Neural progenitor cell (in vitro differentiated cells): ENCODE measurements at regions not wholly inside any gene's neighbourhood (a gene's known extent, or its start where the extent isn't known, plus 50 kb on each side); places are given as distances from the start of the nearest gene placed in this dataset.
A peak's percentile ranks its signal among the peaks of the same experiment; 100 is the strongest.
"Not testable (repeated sequence)": the region's sequence is repeated elsewhere in the genome, so short reads cannot be mapped to it uniquely, and the experiment has no call there.

Source experiments
- DNase-seq: peaks from one replicate; pipeline ENCODE4 v3.0.0-alpha.2; 2016; ENCODE audit warnings: low spot score
- H2AFZ ChIP-seq: fragments of 200-600 bp; sonication (generic); replicated peaks from 2 replicates; pipeline ENCODE4 v1.6.1; 2016; ENCODE audit warnings: antibody characterized with exemption
- H3F3A ChIP-seq: fragments of 200-600 bp; sonication (generic); 2 replicates; pipeline ENCODE4 v1.6.1; 2016; ENCODE audit warnings: antibody characterized with exemption, low read depth
- H3K27ac ChIP-seq: fragments of 200-600 bp; sonication (generic); 2 replicates; pipeline ENCODE4 v1.5.1; 2016; ENCODE audit warnings: mild to moderate bottlenecking
- H3K27me3 ChIP-seq: fragments of 200-600 bp; sonication (generic); 2 replicates; pipeline ENCODE4 v1.6.1; 2016; ENCODE audit warnings: mild to moderate bottlenecking, moderate library complexity
- H3K36me3 ChIP-seq: fragments of 200-600 bp; sonication (generic); 2 replicates; pipeline ENCODE4 v1.5.1; 2016
- H3K4me1 ChIP-seq: fragments of 200-600 bp; sonication (generic); 2 replicates; pipeline ENCODE4 v1.6.1; 2016; ENCODE audit warnings: mixed run types
- H3K4me2 ChIP-seq: fragments of 200-600 bp; sonication (generic); 2 replicates; pipeline ENCODE4 v1.6.1; 2016
- H3K4me3 ChIP-seq: fragments of 200-600 bp; sonication (generic); 2 replicates; pipeline ENCODE4 v1.5.1; 2016
- H3K79me2 ChIP-seq: fragments of 200-600 bp; sonication (generic); 2 replicates; pipeline ENCODE4 v1.6.1; 2016; ENCODE audit warnings: low read depth
- H3K9ac ChIP-seq: fragments of 200-600 bp; sonication (generic); 2 replicates; pipeline ENCODE4 v1.6.1; 2016
- H3K9me3 ChIP-seq: fragments of 200-600 bp; sonication (generic); 2 replicates; pipeline ENCODE4 v1.5.1; 2016; ENCODE audit warnings: low read depth
- H4K20me1 ChIP-seq: fragments of 200-600 bp; sonication (generic); 2 replicates; pipeline ENCODE4 v1.6.1; 2016; ENCODE audit warnings: low read depth
- H3K27ac Mint-ChIP-seq: 3 replicates; pipeline ENCODE4 v1.8.0; 2021; ENCODE audit warnings: mixed read lengths
- H3K27me3 Mint-ChIP-seq: 2 replicates; pipeline ENCODE4 v1.8.0; 2022; ENCODE audit warnings: low read depth, mild to moderate bottlenecking, inconsistent platforms, moderate library complexity, mixed read lengths; ENCODE audit not compliant: insufficient read depth
- H3K36me3 Mint-ChIP-seq: 3 replicates; pipeline ENCODE4 v1.8.0; 2021; ENCODE audit warnings: mixed read lengths
- H3K4me1 Mint-ChIP-seq: 3 replicates; pipeline ENCODE4 v1.8.0; 2021; ENCODE audit warnings: mixed read lengths
- H3K4me3 Mint-ChIP-seq: 3 replicates; pipeline ENCODE4 v1.8.0; 2021; ENCODE audit warnings: mild to moderate bottlenecking, moderate library complexity, mixed read lengths
- H3K9me3 Mint-ChIP-seq: 3 replicates; pipeline ENCODE4 v1.8.0; 2020; ENCODE audit warnings: mixed read lengths
- CTCF ChIP-seq: fragments of 200-600 bp; sonication (generic); IDR thresholded peaks from 2 replicates; pipeline ENCODE4 v1.5.1; 2017; ENCODE audit warnings: antibody characterized with exemption, mild to moderate bottlenecking
- EZH2 ChIP-seq: fragments of 200-600 bp; sonication (generic); IDR thresholded peaks from 2 replicates; pipeline ENCODE4 v1.6.1; 2017; ENCODE audit warnings: antibody characterized with exemption, mild to moderate bottlenecking, moderate library complexity
- EZH2phosphoT487 ChIP-seq: fragments of 200-600 bp; sonication (generic); IDR thresholded peaks from 2 replicates; pipeline ENCODE4 v1.6.1; 2017; ENCODE audit warnings: antibody characterized with exemption

- H3K4me1 Mint-ChIP-seq, result no peaks in the 10 kb centered on the region
- no peaks in the 10 kb centered on the region for H3K27me3 Mint-ChIP-seq
These were observed 130.0 kb upstream of the TBC1D5 start for GRCh38 chr3:17872457-17872856.

DNA sequence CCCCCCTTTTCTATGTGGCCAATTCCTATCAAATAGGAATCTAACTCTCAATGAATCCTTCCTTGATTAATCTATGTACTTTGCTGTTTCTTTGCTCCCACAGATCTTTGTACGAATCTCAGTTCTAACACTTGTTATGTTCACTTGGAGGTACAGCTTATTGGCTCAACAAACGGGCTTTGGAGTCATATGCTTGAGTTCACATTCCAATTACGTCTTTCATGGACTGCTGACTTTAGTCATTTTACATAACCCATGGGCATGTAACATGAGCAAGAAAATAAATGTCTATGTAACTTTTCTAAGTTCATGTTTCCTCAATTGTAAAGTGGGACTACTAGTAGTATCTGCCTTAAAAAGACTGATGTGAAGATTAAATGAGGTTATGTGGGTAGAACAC is 123.2 kb upstream of the TBC1D5 start:
- Mint-ChIP-seq H3K27me3 (no peaks in the 10 kb centered on the region), H3K9me3 (peaks cover 8% of the 10 kb centered on the region), H3K4me1 (no peaks in the 10 kb centered on the region), H3K4me3 (no peak overlapping the region), H3K27ac (no peak overlapping the region), H3K36me3 (no peaks in the 10 kb centered on the region)
- Histone ChIP-seq H3K4me2 (no peak overlapping the region), H3K36me3 (no peaks in the 10 kb centered on the region), H4K20me1 (no peaks in the 10 kb centered on the region), H3K4me1 (no peaks in the 10 kb centered on the region), H2AFZ (no peak overlapping the region), H3K79me2 (peaks cover 25% of the 10 kb centered on the region), H3K9me3 (no peaks in the 10 kb centered on the region), H3K9ac (no peak overlapping the region), H3K27me3 (no peaks in the 10 kb centered on the region), H3F3A (no peaks in the 10 kb centered on the region), H3K27ac (no peak overlapping the region), H3K4me3 (no peak overlapping the region)
- TF ChIP-seq CTCF (no peak), EZH2 (no peak), EZH2phosphoT487 (no peak)
- no peak for DNase-seq

More at GRCh38 chr3:17872457-17872856, 130.0 kb upstream of the TBC1D5 start:
- Mint-ChIP-seq H3K27ac (no peak overlapping the region), H3K4me3 (no peak overlapping the region), H3K36me3 (no peaks in the 10 kb centered on the region), H3K9me3 (no peaks in the 10 kb centered on the region)
- H2AFZ ChIP-seq, result no peak overlapping the region
- H3K27ac ChIP-seq, result no peak overlapping the region
- no peak overlapping the region for H3K9ac ChIP-seq
- H3F3A ChIP-seq, result no peaks in the 10 kb centered on the region
- H3K4me2 ChIP-seq, result no peak overlapping the region
- no peak overlapping the region for H3K4me3 ChIP-seq
- H3K4me1 ChIP-seq, result no peaks in the 10 kb centered on the region
- H3K36me3 ChIP-seq, result no peaks in the 10 kb centered on the region
- H3K9me3 ChIP-seq, result no peaks in the 10 kb centered on the region
- H3K27me3 ChIP-seq, result no peaks in the 10 kb centered on the region
- H3K79me2 ChIP-seq, result no peaks in the 10 kb centered on the region
- TF ChIP-seq EZH2phosphoT487, result no peak
- TF ChIP-seq EZH2, result no peak
- TF ChIP-seq CTCF, result no peak
- H4K20me1 ChIP-seq, result no peaks in the 10 kb centered on the region
- DNase-seq, result no peak

- TF ChIP-seq EZH2 (no peak), CTCF (no peak), EZH2phosphoT487 (no peak)
- Mint-ChIP-seq H3K36me3 (no peaks in the 10 kb centered on the region), H3K4me1 (no peaks in the 10 kb centered on the region), H3K4me3 (peak overlapping the region; percentile 4), H3K27ac (no peak overlapping the region), H3K27me3 (no peaks in the 10 kb centered on the region), H3K9me3 (peaks cover 8% of the 10 kb centered on the region)
- H3K4me2 ChIP-seq, result peak overlapping the region; percentile 59
- no peaks in the 10 kb centered on the region for H4K20me1 ChIP-seq
- H3K79me2 ChIP-seq, result peaks cover 25% of the 10 kb centered on the region
- H3K4me1 ChIP-seq, result no peaks in the 10 kb centered on the region
- no peaks in the 10 kb centered on the region for H3K36me3 ChIP-seq
- no peaks in the 10 kb centered on the region for H3K9me3 ChIP-seq
- peak overlapping the region; percentile 50 for H3K4me3 ChIP-seq
- no peak overlapping the region for H3K9ac ChIP-seq
- no peak overlapping the region for H2AFZ ChIP-seq
- H3F3A ChIP-seq, result no peaks in the 10 kb centered on the region
- peak overlapping the region; percentile 37 for H3K27ac ChIP-seq
- no peak for DNase-seq
- H3K27me3 ChIP-seq, result no peaks in the 10 kb centered on the region
These were observed 119.0 kb upstream of the TBC1D5 start for GRCh38 chr3:17861476-17861875.

DNA sequence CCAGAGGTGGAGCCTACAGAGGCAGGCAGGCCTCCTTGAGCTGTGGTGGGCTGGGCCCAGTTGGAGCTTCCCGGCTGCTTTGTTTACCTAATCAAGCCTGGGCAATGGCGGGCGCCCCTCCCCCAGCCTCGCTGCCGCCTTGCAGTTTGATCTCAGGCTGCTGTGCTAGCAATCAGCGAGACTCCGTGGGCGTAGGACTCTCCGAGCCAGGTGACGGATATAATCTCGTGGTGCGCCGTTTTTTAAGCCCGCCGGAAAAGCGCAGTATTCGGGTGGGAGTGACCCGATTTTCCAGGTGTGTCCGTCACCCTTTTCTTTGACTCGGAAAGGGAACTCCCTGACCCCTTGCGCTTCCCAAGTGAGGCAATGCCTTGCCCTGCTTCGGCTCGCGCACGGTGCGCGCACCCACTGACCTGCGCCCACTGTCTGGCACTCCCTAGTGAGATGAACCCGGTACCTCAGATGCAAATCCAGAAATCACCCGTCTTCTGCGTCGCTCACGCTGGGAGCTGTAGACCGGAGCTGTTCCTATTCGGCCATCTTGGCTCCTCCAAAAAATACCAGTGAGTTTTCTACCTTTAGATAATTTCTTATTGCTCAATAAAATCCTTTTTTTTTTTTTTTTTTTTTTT is 118.5 kb upstream of the TBC1D5 start:
- not testable (repeated sequence) for DNase-seq, H3K27ac Mint-ChIP-seq, H4K20me1 ChIP-seq, H3K27me3 ChIP-seq, H3K27me3 Mint-ChIP-seq, H3K4me1 Mint-ChIP-seq, H3K4me1 ChIP-seq, H3K9me3 ChIP-seq, H3K9me3 Mint-ChIP-seq, H3K36me3 ChIP-seq, H3K36me3 Mint-ChIP-seq, H3F3A ChIP-seq
- peak overlapping the region; percentile 37 for H3K27ac ChIP-seq
- H3K4me2 ChIP-seq, result peak overlapping the region; percentile 59
- peak overlapping the region; percentile 70 for H3K4me3 Mint-ChIP-seq
- peak overlapping the region; percentile 58 for H3K9ac ChIP-seq
- H3K79me2 ChIP-seq, result peaks cover 25% of the 10 kb centered on the region
- peak overlapping the region; percentile 50 for H3K4me3 ChIP-seq
- H2AFZ ChIP-seq, result peak overlapping the region; percentile 79
